HEK293 (cell line): ENCODE measurements at regions not wholly inside any gene's neighbourhood (a gene's known extent, or its start where the extent isn't known, plus 50 kb on each side); places are given as distances from the start of the nearest gene placed in this dataset.
"Not testable (repeated sequence)": the region's sequence is repeated elsewhere in the genome, so short reads cannot be mapped to it uniquely, and the experiment has no call there.

Experiments used
- CTCF ChIA-PET: fragments of 350-600 bp; formaldehyde crosslinking; extraction: SDS; loops from one replicate; lab custom pipeline; 2021; ENCODE audit warnings: antibody characterized with exemption; lab: Yijun Ruan, JAX
- POLR2A ChIA-PET: fragments of 300-600 bp; formaldehyde crosslinking; extraction: SDS; loops from one replicate; lab custom pipeline; 2020; ENCODE audit warnings: antibody characterized with exemption, inconsistent platforms; lab: Yijun Ruan, JAX
- H3K27ac ChIP-seq: fragments of 200-500 bp; sonication (Bioruptor generic); 2 replicates; pipeline ENCODE4 v1.5.1; 2014; ENCODE audit warnings: low read depth, low read length, control low read depth, inconsistent platforms; ENCODE audit errors: extremely low read depth
- H3K36me3 ChIP-seq, 2 experiments: fragments of 200-500 bp in 1 of 2; sonication (Bioruptor generic) in 1 of 2; 1 replicate in 1 of 2; 2 replicates in 1 of 2; pipeline ENCODE4 v1.5.1; 2014 to 2017; ENCODE audit warnings: inconsistent platforms in 2 of 2, low read length in 2 of 2; ENCODE audit not compliant: control insufficient read depth in 2 of 2, insufficient read depth in 1 of 2
- H3K4me1 ChIP-seq: fragments of 200-500 bp; sonication (Bioruptor generic); 2 replicates; pipeline ENCODE4 v1.5.1; 2014; ENCODE audit warnings: mild to moderate bottlenecking, low read length, inconsistent platforms; ENCODE audit not compliant: control insufficient read depth, insufficient read depth
- H3K4me3 ChIP-seq: 2 replicates; pipeline ENCODE4 v1.5.1; 2011; ENCODE audit warnings: low read depth, mild to moderate bottlenecking, control low read depth, low read length, moderate library complexity
- H3K9me3 ChIP-seq: fragments of 200-500 bp; sonication (Bioruptor generic); 2 replicates; pipeline ENCODE4 v1.5.1; 2014; ENCODE audit warnings: low read depth, low read length, inconsistent platforms; ENCODE audit not compliant: control insufficient read depth, insufficient read depth
- FEZF1 ChIP-seq: fragments of 450-650 bp; formaldehyde crosslinking; IDR thresholded peaks from 2 replicates; pipeline ENCODE4 v1.5.1; 2016; ENCODE audit warnings: missing biosample characterization, missing genetic modification characterization
- GLIS1 ChIP-seq: fragments of 450-650 bp; formaldehyde crosslinking; IDR thresholded peaks from 2 replicates; pipeline ENCODE4 v1.5.1; 2016; ENCODE audit warnings: missing biosample characterization, missing genetic modification characterization
- GLIS2 ChIP-seq: fragments of 450-650 bp; formaldehyde crosslinking; IDR thresholded peaks from 2 replicates; pipeline ENCODE4 v1.5.1; 2016; ENCODE audit warnings: missing biosample characterization, missing genetic modification characterization
- OVOL3 ChIP-seq: fragments of 450-650 bp; formaldehyde crosslinking; IDR thresholded peaks from 2 replicates; pipeline ENCODE4 v1.5.1; 2016; ENCODE audit warnings: missing biosample characterization, missing genetic modification characterization
- PATZ1 ChIP-seq: fragments of 450-650 bp; formaldehyde crosslinking; IDR thresholded peaks from 2 replicates; pipeline ENCODE4 v1.5.1; 2016; ENCODE audit warnings: missing biosample characterization, missing genetic modification characterization
- PRDM4 ChIP-seq: fragments of 450-650 bp; formaldehyde crosslinking; IDR thresholded peaks from 2 replicates; pipeline ENCODE4 v1.5.1; 2017; ENCODE audit warnings: missing biosample characterization, missing genetic modification characterization
- ZBTB26 ChIP-seq: fragments of 450-650 bp; formaldehyde crosslinking; optimal IDR thresholded peaks from 2 replicates; pipeline ENCODE3; 2016; ENCODE audit warnings: missing biosample characterization, mild to moderate bottlenecking, missing genetic modification characterization
- ZFHX2 ChIP-seq: fragments of 450-650 bp; formaldehyde crosslinking; conservative IDR thresholded peaks from 2 replicates; pipeline ENCODE4 v1.5.1; 2016; ENCODE audit warnings: missing biosample characterization, missing genetic modification characterization
- ZNF202 ChIP-seq: fragments of 450-650 bp; formaldehyde crosslinking; IDR thresholded peaks from 2 replicates; pipeline ENCODE4 v1.5.1; 2016; ENCODE audit warnings: missing biosample characterization, missing genetic modification characterization, borderline replicate concordance
- ZNF335 ChIP-seq: fragments of 450-650 bp; formaldehyde crosslinking; conservative IDR thresholded peaks from 2 replicates; pipeline ENCODE4 v1.5.1; 2016; ENCODE audit warnings: missing biosample characterization, missing genetic modification characterization
- ZNF830 ChIP-seq: fragments of 450-650 bp; IDR thresholded peaks from 2 replicates; pipeline ENCODE4 v1.5.0; 2018; ENCODE audit warnings: missing biosample characterization, missing genetic modification characterization, low read depth, mild to moderate bottlenecking, moderate library complexity

- POLR2A ChIA-PET, H3K9me3 ChIP-seq, H3K27ac ChIP-seq, H3K4me3 ChIP-seq, CTCF ChIA-PET, H3K36me3 ChIP-seq, H3K4me1 ChIP-seq: not testable (repeated sequence)
These were observed 93.3 kb downstream of the ANKRD30BL start for GRCh38 chr2:132068407-132068806.

GRCh38 chr2:132065391-132065790 is 96.4 kb downstream of the ANKRD30BL start:
- H3K4me3 ChIP-seq, CTCF ChIA-PET, POLR2A ChIA-PET, H3K9me3 ChIP-seq, H3K27ac ChIP-seq, H3K36me3 ChIP-seq, H3K4me1 ChIP-seq: not testable (repeated sequence)

GRCh38 chr2:132039609-132040236 is 122.0 kb downstream of the ANKRD30BL start:
- H3K4me3 ChIP-seq, H3K9me3 ChIP-seq, H3K4me1 ChIP-seq, CTCF ChIA-PET, H3K27ac ChIP-seq, POLR2A ChIA-PET, H3K36me3 ChIP-seq: not testable (repeated sequence)

- H3K4me3 ChIP-seq: peak overlapping the region; percentile 45
- H3K9me3 ChIP-seq, H3K27ac ChIP-seq, POLR2A ChIA-PET, H3K36me3 ChIP-seq, H3K4me1 ChIP-seq, CTCF ChIA-PET: not testable (repeated sequence)
These were observed 122.9 kb downstream of the ANKRD30BL start for GRCh38 chr2:132038883-132039235.

- Histone ChIP-seq H3K4me1 (no peaks in the 10 kb centered on the region), H3K27ac (no peak overlapping the region), H3K4me3 (peak overlapping the region; percentile 45), H3K36me3 (no peaks in the 10 kb centered on the region), H3K9me3 (no peaks in the 10 kb centered on the region)
- POLR2A ChIA-PET: interaction anchor here (0.7 kb wide), 1 partner anchor 700 kb away, joined by 3 read pairs; no protein-coding TSS in a partner anchor
- CTCF ChIA-PET: interaction anchor here (0.6 to 0.7 kb wide), 2 partner anchors 160 to 366 kb away, joined by 3 to 5 read pairs; no protein-coding TSS in a partner anchor
- TF ChIP-seq ZNF830 (no peak), OVOL3 (tag by site-specific recombination) (no peak), FEZF1 (tag by site-specific recombination) (0 out of 2 replicates have a peak, but pooled peaks have one; percentile 9), GLIS1 (peak; percentile 19), GLIS2 (peak; percentile 16; the same call in 1 of the 2 replicates), ZNF335 (tag by site-specific recombination) (peak; percentile 59), ZNF202 (no peak), PRDM4 (no peak), PATZ1 (tag by site-specific recombination) (peak; percentile 42; the same call in 1 of the 2 replicates), ZFHX2 (0 out of 2 replicates have a peak, but pooled peaks have one; percentile 14), ZBTB26 (tag by site-specific recombination) (peak; percentile 1)
These were observed 123.4 kb downstream of the ANKRD30BL start for GRCh38 chr2:132038179-132038882.
